ENCODE measurements at regions not wholly inside any gene's neighbourhood (a gene's known extent, or its start where the extent isn't known, plus 50 kb on each side); places are given as distances from the start of the nearest gene placed in this dataset.

GRCh38 chrX:8914681-8915080 lies 113.5 kb upstream of the FAM9A start:
- Mint-ChIP-seq H3K27me3 (ENCODE audit: low read depth in 2 of 2) (peaks cover 6 to 13% of the 10 kb centered on the region in 2 donors), H3K9me3 (no peaks in the 10 kb centered on the region), H3K4me3 (no peak overlapping the region), H3K4me1 (no peaks in the 10 kb centered on the region), H3K27ac (no peak overlapping the region), H3K36me3 (no peaks in the 10 kb centered on the region)
- H3K36me3 ChIP-seq (ENCODE audit: control insufficient read depth, insufficient read depth, low read length), result no peaks in the 10 kb centered on the region
- H3K27me3 ChIP-seq (ENCODE audit: control insufficient read depth, insufficient read depth, low read length), result no peaks in the 10 kb centered on the region
- WGBS (ENCODE audit: insufficient coverage), result 86% methylated on average over 1 of the region's 4 CpGs
- no peaks in the 10 kb centered on the region for H3K9me3 ChIP-seq (ENCODE audit: control insufficient read depth, insufficient read depth, low read length)
- H3K27ac ChIP-seq (ENCODE audit: low read length), result no peak overlapping the region
- no peak for TF ChIP-seq CTCF (IDR thresholded peaks at IDR 0.05)
- ATAC-seq (no peak), DNase-seq (no peak)
- no peaks in the 10 kb centered on the region for H3K4me1 ChIP-seq (ENCODE audit: control insufficient read depth, insufficient read depth, low read length)
- H3K4me3 ChIP-seq (ENCODE audit: low read length), result no peak overlapping the region
- intact Hi-C loops (cut with micrococcal nuclease), result no loop called here

DNA sequence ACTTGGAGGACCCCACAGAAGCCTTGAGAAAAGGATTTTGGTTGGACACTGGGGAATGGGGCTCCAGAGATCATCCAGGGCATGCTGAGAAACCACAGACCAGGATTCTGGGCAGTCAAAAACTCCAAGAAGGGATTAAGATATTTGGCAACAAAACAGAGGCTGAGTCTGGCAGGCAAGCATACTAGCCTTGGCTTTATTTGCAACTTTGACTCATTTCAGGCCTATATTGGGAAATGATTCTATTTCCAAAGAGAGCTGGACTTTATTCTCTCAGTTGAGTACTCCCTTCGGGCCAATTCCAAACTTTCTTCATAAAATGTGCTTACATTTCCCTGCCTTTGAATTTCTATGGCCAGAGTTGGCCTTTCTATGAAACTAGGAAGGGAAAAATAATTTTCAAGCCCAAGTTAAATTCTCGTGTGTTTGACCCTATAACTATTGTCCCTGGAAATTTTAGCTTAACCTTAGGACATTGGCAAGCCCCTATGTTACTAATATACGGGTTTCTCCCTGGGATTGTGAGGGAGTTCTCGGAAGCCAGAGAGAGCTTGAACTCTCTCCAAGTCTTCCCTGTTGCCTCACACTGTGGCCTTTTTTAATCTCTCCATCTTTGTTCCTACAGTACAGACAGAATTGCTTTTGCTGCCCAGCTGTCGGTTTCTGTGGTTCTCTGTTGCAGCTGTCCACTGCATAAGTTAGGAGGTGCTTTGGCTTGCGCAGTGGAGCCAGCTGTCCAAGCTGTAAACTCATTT lies 112.6 kb upstream of the FAM9A start:
- no peaks in the 10 kb centered on the region for H3K36me3 Mint-ChIP-seq
- DNase-seq, result no peak
- H3K4me3 ChIP-seq (ENCODE audit: low read length), result no peak overlapping the region
- intact Hi-C loops (cut with micrococcal nuclease), result no loop called here
- WGBS (ENCODE audit: insufficient coverage), result 86% methylated on average over 4 of the region's 6 CpGs
- no peak overlapping the region for H3K27ac Mint-ChIP-seq
- no peak for ATAC-seq
- no peak overlapping the region for H3K27ac ChIP-seq (ENCODE audit: low read length)
- TF ChIP-seq CTCF (IDR thresholded peaks at IDR 0.05), result no peak
- H3K27me3 ChIP-seq (ENCODE audit: control insufficient read depth, insufficient read depth, low read length), result no peaks in the 10 kb centered on the region
- peaks cover 9 to 18% of the 10 kb centered on the region in 2 donors for H3K27me3 Mint-ChIP-seq (ENCODE audit: low read depth in 2 of 2)
- H3K36me3 ChIP-seq (ENCODE audit: control insufficient read depth, insufficient read depth, low read length), result no peaks in the 10 kb centered on the region
- no peaks in the 10 kb centered on the region for H3K4me1 ChIP-seq (ENCODE audit: control insufficient read depth, insufficient read depth, low read length)
- no peak overlapping the region for H3K4me3 Mint-ChIP-seq
- H3K4me1 Mint-ChIP-seq, result no peaks in the 10 kb centered on the region
- no peaks in the 10 kb centered on the region for H3K9me3 ChIP-seq (ENCODE audit: control insufficient read depth, insufficient read depth, low read length)
- no peaks in the 10 kb centered on the region for H3K9me3 Mint-ChIP-seq

- H3K27ac ChIP-seq (ENCODE audit: low read length), result no peak overlapping the region
- intact Hi-C loops (cut with micrococcal nuclease), result no loop called here
- H3K4me3 Mint-ChIP-seq, result no peak overlapping the region
- no peaks in the 10 kb centered on the region for H3K27me3 ChIP-seq (ENCODE audit: control insufficient read depth, insufficient read depth, low read length)
- WGBS (ENCODE audit: insufficient coverage), result 89% methylated on average over 2 of the region's 2 CpGs
- no peak for ATAC-seq
- no peak for TF ChIP-seq CTCF (IDR thresholded peaks at IDR 0.05)
- no peak overlapping the region for H3K4me3 ChIP-seq (ENCODE audit: low read length)
- no peaks in the 10 kb centered on the region for H3K4me1 Mint-ChIP-seq
- H3K27ac Mint-ChIP-seq, result no peak overlapping the region
- H3K4me1 ChIP-seq (ENCODE audit: control insufficient read depth, insufficient read depth, low read length), result no peaks in the 10 kb centered on the region
- no peaks in the 10 kb centered on the region for H3K36me3 Mint-ChIP-seq
- H3K9me3 Mint-ChIP-seq, result no peaks in the 10 kb centered on the region
- no peaks in the 10 kb centered on the region for H3K36me3 ChIP-seq (ENCODE audit: control insufficient read depth, insufficient read depth, low read length)
- H3K9me3 ChIP-seq (ENCODE audit: control insufficient read depth, insufficient read depth, low read length), result no peaks in the 10 kb centered on the region
- peaks cover 16 to 36% of the 10 kb centered on the region in 2 donors for H3K27me3 Mint-ChIP-seq (ENCODE audit: low read depth in 2 of 2)
- DNase-seq, result no peak
Observed at GRCh38 chrX:8907688-8908087, 106.5 kb upstream of the FAM9A start.

Measured in natural killer cell (primary cell).